Activated CD4-positive, alpha-beta memory T cell treated with anti-CD3 and anti-CD28 coated beads for 36 hours (primary cell): ENCODE measurements at regions not wholly inside any gene's neighbourhood (a gene's known extent, or its start where the extent isn't known, plus 50 kb on each side); places are given as distances from the start of the nearest gene placed in this dataset.

Source experiments
- CTCF ChIA-PET: fragments of 350-600 bp; sonication (Branson Sonifier 250); formaldehyde crosslinking; loops from one replicate; lab custom pipeline; 2021; ENCODE audit warnings: antibody characterized with exemption, inconsistent platforms; lab: Charles Lee
- POLR2A ChIA-PET: fragments of 350-600 bp; sonication (Branson Sonifier 250); formaldehyde crosslinking; loops from one replicate; lab custom pipeline; 2021; ENCODE audit warnings: antibody characterized with exemption; lab: Charles Lee
- DNase-seq: peaks from one replicate; pipeline ENCODE4 v3.0.0-alpha.2; 2020
- H3K27ac Mint-ChIP-seq: one replicate; pipeline ENCODE4 v1.8.0; 2021; ENCODE audit warnings: mixed read lengths
- H3K27me3 Mint-ChIP-seq: one replicate; pipeline ENCODE4 v1.8.0; 2021; ENCODE audit warnings: mixed read lengths
- H3K36me3 Mint-ChIP-seq: one replicate; pipeline ENCODE4 v1.8.0; 2021; ENCODE audit warnings: mixed read lengths
- H3K4me1 Mint-ChIP-seq: one replicate; pipeline ENCODE4 v1.8.0; 2021; ENCODE audit warnings: low read depth, mixed read lengths
- H3K4me3 Mint-ChIP-seq: one replicate; pipeline ENCODE4 v1.8.0; 2021; ENCODE audit warnings: mild to moderate bottlenecking, mixed read lengths
- H3K9me3 Mint-ChIP-seq: one replicate; pipeline ENCODE4 v1.8.0; 2021; ENCODE audit warnings: mixed read lengths
- intact Hi-C: fragments of 100-400 bp; cut with micrococcal nuclease; formaldehyde crosslinking; loops from one replicate; pipeline ENCODE4 v1.15.1; 2023

- Mint-ChIP-seq H3K9me3 (no peaks in the 10 kb centered on the region), H3K36me3 (no peaks in the 10 kb centered on the region), H3K27me3 (peaks cover 9% of the 10 kb centered on the region), H3K4me3 (no peak overlapping the region), H3K4me1 (no peaks in the 10 kb centered on the region), H3K27ac (no peak overlapping the region)
- ChIA-PET CTCF (no interaction called here), POLR2A (no interaction called here)
- no peak for DNase-seq
- intact Hi-C loops, result no loop called here
These were observed 191.7 kb downstream of the NTMT2 start for GRCh38 chr1:170337413-170337994.

- CTCF ChIA-PET, result no interaction called here
These were observed 192.4 kb upstream of the GORAB start for GRCh38 chr1:170339534-170339933.

GRCh38 chr1:170340308-170340707 is 191.7 kb upstream of the GORAB start:
- ChIA-PET CTCF (no interaction called here), POLR2A (no interaction called here)
- H3K36me3 Mint-ChIP-seq, result no peaks in the 10 kb centered on the region
- intact Hi-C loops, result no loop called here
- H3K9me3 Mint-ChIP-seq, result no peaks in the 10 kb centered on the region
- no peak overlapping the region for H3K27ac Mint-ChIP-seq
- H3K4me3 Mint-ChIP-seq, result no peak overlapping the region
- no peaks in the 10 kb centered on the region for H3K4me1 Mint-ChIP-seq
- DNase-seq, result no peak
- H3K27me3 Mint-ChIP-seq, result peaks cover 9% of the 10 kb centered on the region

More at GRCh38 chr1:170339534-170339933, 192.4 kb upstream of the GORAB start:
- no peaks in the 10 kb centered on the region for H3K36me3 Mint-ChIP-seq
- POLR2A ChIA-PET, result no interaction called here
- no peaks in the 10 kb centered on the region for H3K9me3 Mint-ChIP-seq
- H3K4me3 Mint-ChIP-seq, result no peak overlapping the region
- H3K4me1 Mint-ChIP-seq, result no peaks in the 10 kb centered on the region
- intact Hi-C loops, result no loop called here
- H3K27ac Mint-ChIP-seq, result no peak overlapping the region
- peaks cover 9% of the 10 kb centered on the region for H3K27me3 Mint-ChIP-seq
- no peak for DNase-seq

DNA sequence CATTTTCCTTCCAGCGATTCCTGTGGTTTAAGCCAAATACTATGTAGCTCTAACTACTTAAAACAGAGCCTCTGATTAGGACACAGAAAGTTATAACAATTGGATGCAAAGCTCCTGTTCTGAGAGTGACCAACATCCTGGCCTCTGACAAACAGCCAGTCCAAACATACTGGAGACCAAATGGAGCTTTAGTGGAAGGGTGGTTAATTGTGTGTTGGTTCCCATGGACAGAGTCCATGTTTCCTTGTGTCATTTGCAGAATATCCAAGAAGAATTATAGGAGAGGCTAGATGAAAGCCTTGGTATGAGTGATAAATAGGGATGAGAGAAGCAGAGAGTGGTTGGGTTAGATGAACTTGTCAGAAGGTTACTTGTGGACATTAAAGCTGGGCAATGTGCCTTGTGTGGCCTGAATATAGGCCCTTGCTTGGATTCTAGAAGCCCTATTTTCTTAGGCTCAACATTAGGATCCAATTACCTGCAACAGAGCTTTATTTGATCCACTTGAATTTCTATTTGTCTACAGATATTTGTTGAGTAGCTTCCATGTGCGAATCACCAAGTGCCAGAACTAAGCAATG is 180.5 kb upstream of the GORAB start:
- peaks cover 5% of the 10 kb centered on the region for H3K27me3 Mint-ChIP-seq
- DNase-seq, result no peak
- POLR2A ChIA-PET, result no interaction called here
- no peak overlapping the region for H3K4me3 Mint-ChIP-seq
- CTCF ChIA-PET, result no interaction called here
- no peaks in the 10 kb centered on the region for H3K4me1 Mint-ChIP-seq
- intact Hi-C loops, result no loop called here
- no peaks in the 10 kb centered on the region for H3K9me3 Mint-ChIP-seq
- H3K36me3 Mint-ChIP-seq, result no peaks in the 10 kb centered on the region
- H3K27ac Mint-ChIP-seq, result no peak overlapping the region

DNA sequence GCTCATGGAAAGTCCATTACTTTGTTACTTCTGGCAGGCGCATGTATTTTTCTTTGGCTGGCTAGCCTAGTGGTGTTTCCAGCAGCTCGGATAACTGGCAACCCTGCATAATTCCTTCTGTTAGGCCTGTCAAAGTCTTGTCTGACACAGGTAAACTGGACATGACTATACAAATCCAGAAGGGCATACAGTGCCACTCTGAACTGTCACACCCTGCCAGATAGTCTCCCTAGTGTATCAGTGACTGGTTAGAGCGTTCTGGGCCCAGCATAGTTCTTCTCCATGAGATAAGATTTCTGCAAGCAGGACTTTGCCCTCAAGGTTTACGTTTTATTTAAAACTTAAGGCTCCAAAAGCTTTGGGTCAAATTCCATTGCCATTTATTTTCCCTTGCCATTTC is 177.7 kb upstream of the GORAB start:
- no peak overlapping the region for H3K4me3 Mint-ChIP-seq
- peaks cover 3% of the 10 kb centered on the region for H3K27me3 Mint-ChIP-seq
- no peak overlapping the region for H3K27ac Mint-ChIP-seq
- H3K9me3 Mint-ChIP-seq, result peaks cover 3% of the 10 kb centered on the region
- DNase-seq, result no peak
- H3K4me1 Mint-ChIP-seq, result no peaks in the 10 kb centered on the region
- H3K36me3 Mint-ChIP-seq, result no peaks in the 10 kb centered on the region
- intact Hi-C loops, result no loop called here
- POLR2A ChIA-PET, result no interaction called here
- CTCF ChIA-PET, result no interaction called here

GRCh38 chr1:170354690-170355089 is 177.3 kb upstream of the GORAB start:
- ChIA-PET CTCF (no interaction called here), POLR2A (no interaction called here)
- no peaks in the 10 kb centered on the region for H3K4me1 Mint-ChIP-seq
- intact Hi-C loops, result no loop called here
- H3K36me3 Mint-ChIP-seq, result no peaks in the 10 kb centered on the region
- peaks cover 6% of the 10 kb centered on the region for H3K9me3 Mint-ChIP-seq
- H3K27me3 Mint-ChIP-seq, result peaks cover 3% of the 10 kb centered on the region
- no peak for DNase-seq
- no peak overlapping the region for H3K4me3 Mint-ChIP-seq
- no peak overlapping the region for H3K27ac Mint-ChIP-seq

DNA sequence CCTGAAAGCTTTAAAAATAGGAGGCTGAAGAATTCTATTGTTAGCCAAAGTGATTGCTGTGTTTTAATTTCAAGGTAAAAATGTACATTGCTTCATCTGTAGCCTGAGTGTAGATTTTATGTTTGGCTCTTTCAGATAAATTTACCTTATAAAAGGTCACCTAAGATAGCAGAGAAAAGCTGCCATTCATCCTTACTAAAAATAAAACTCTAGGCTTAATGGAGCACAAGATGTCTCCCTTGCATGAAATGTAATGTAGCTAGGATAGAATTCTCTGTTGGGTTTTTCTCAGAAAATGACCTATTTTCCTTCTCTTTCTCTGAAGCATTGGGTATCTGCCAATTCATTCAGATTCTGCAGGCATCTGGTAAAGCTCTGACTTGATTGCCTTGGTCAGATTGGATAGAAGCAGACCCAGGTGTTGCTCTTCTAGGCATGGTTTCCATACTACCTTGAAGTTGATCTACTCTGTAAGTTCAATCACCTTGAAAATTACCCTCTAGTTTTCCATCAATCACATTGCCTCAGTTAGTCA is 176.6 kb upstream of the GORAB start:
- ChIA-PET POLR2A (no interaction called here), CTCF (no interaction called here)
- H3K4me3 Mint-ChIP-seq, result no peak overlapping the region
- DNase-seq, result no peak
- H3K9me3 Mint-ChIP-seq, result peaks cover 8% of the 10 kb centered on the region
- no peaks in the 10 kb centered on the region for H3K4me1 Mint-ChIP-seq
- peaks cover 3% of the 10 kb centered on the region for H3K27me3 Mint-ChIP-seq
- H3K27ac Mint-ChIP-seq, result no peak overlapping the region
- no peaks in the 10 kb centered on the region for H3K36me3 Mint-ChIP-seq
- intact Hi-C loops, result no loop called here

- H3K27ac Mint-ChIP-seq, result no peak overlapping the region
- CTCF ChIA-PET, result no interaction called here
These were observed 175.4 kb upstream of the GORAB start for GRCh38 chr1:170356585-170356984.

GRCh38 chr1:170357750-170358149 is 174.2 kb upstream of the GORAB start:
- H3K4me1 Mint-ChIP-seq, result no peaks in the 10 kb centered on the region
- peaks cover 8% of the 10 kb centered on the region for H3K9me3 Mint-ChIP-seq
- POLR2A ChIA-PET, result no interaction called here
- H3K27ac Mint-ChIP-seq, result no peak overlapping the region
- CTCF ChIA-PET, result no interaction called here
- no peak overlapping the region for H3K4me3 Mint-ChIP-seq
- intact Hi-C loops, result no loop called here
- no peak for DNase-seq
- peaks cover 3% of the 10 kb centered on the region for H3K27me3 Mint-ChIP-seq
- no peaks in the 10 kb centered on the region for H3K36me3 Mint-ChIP-seq

More at GRCh38 chr1:170356585-170356984, 175.4 kb upstream of the GORAB start:
- intact Hi-C loops, result no loop called here
- no peaks in the 10 kb centered on the region for H3K36me3 Mint-ChIP-seq
- peaks cover 8% of the 10 kb centered on the region for H3K9me3 Mint-ChIP-seq
- peaks cover 3% of the 10 kb centered on the region for H3K27me3 Mint-ChIP-seq
- POLR2A ChIA-PET, result no interaction called here
- H3K4me1 Mint-ChIP-seq, result no peaks in the 10 kb centered on the region
- no peak overlapping the region for H3K4me3 Mint-ChIP-seq
- DNase-seq, result no peak

- POLR2A ChIA-PET, result no interaction called here
- CTCF ChIA-PET, result no interaction called here
- Mint-ChIP-seq H3K4me3 (no peak overlapping the region), H3K36me3 (no peaks in the 10 kb centered on the region), H3K27ac (no peak overlapping the region), H3K4me1 (no peaks in the 10 kb centered on the region), H3K27me3 (no peaks in the 10 kb centered on the region), H3K9me3 (peaks cover 8% of the 10 kb centered on the region)
- DNase-seq, result no peak
- intact Hi-C loops, result no loop called here
These were observed 171.4 kb upstream of the GORAB start for GRCh38 chr1:170360601-170361000.

DNA sequence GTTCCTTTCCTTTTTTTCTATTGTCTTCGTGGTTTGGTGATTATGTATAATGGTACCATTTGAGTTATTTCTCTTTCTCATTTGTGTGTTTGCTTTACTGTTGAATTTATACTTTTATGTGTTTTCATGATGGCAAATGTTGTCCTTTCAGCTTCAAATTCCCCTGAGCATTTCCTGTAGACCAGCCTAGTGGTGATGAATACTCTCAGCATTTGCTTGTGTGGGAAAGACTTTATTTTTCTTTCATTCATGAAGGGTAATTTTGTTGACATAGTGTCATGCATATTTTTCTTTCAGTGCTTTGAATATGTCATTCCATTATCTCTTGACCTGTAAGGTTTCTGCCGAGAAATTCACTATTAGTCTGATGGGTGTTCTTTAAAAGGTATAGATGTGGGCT is 166.6 kb upstream of the GORAB start:
- ChIA-PET POLR2A (no interaction called here), CTCF (no interaction called here)
- Mint-ChIP-seq H3K9me3 (peaks cover 2% of the 10 kb centered on the region), H3K36me3 (no peaks in the 10 kb centered on the region), H3K27me3 (no peaks in the 10 kb centered on the region), H3K4me3 (no peak overlapping the region), H3K27ac (no peak overlapping the region), H3K4me1 (no peaks in the 10 kb centered on the region)
- DNase-seq, result no peak
- intact Hi-C loops, result no loop called here

GRCh38 chr1:170366980-170367379 is 165.0 kb upstream of the GORAB start:
- Mint-ChIP-seq H3K4me3 (no peak overlapping the region), H3K27ac (no peak overlapping the region), H3K36me3 (no peaks in the 10 kb centered on the region), H3K4me1 (no peaks in the 10 kb centered on the region), H3K9me3 (peaks cover 3% of the 10 kb centered on the region), H3K27me3 (no peaks in the 10 kb centered on the region)
- ChIA-PET POLR2A (no interaction called here), CTCF (no interaction called here)
- intact Hi-C loops, result no loop called here
- no peak for DNase-seq

GRCh38 chr1:170367615-170368014 is 164.4 kb upstream of the GORAB start:
- H3K36me3 Mint-ChIP-seq, result no peaks in the 10 kb centered on the region
- CTCF ChIA-PET, result interaction anchor here (0.5 kb wide), 1 partner anchor 268 kb away, joined by 3 read pairs; no protein-coding TSS in a partner anchor
- no peak overlapping the region for H3K4me3 Mint-ChIP-seq

More at GRCh38 chr1:170367615-170368014, 164.4 kb upstream of the GORAB start:
- H3K4me1 Mint-ChIP-seq, result no peaks in the 10 kb centered on the region
- DNase-seq, result no peak
- intact Hi-C loops, result no loop called here
- no peak overlapping the region for H3K27ac Mint-ChIP-seq
- H3K27me3 Mint-ChIP-seq, result no peaks in the 10 kb centered on the region
- POLR2A ChIA-PET, result no interaction called here
- peaks cover 6% of the 10 kb centered on the region for H3K9me3 Mint-ChIP-seq
